Right kidney (tissue), 1 donor: ENCODE measurements at regions not wholly inside any gene's neighbourhood (a gene's known extent, or its start where the extent isn't known, plus 50 kb on each side); places are given as distances from the start of the nearest gene placed in this dataset.

Experiments used
- DNase-seq: peaks from one replicate; pipeline ENCODE4 v3.0.0-alpha.2; 2016

- DNase-seq, result no peak
These were observed 116.8 kb upstream of the PRICKLE1 start for GRCh38 chr12:42706321-42706720.

- DNase-seq, result no peak
These were observed 116.3 kb upstream of the PRICKLE1 start for GRCh38 chr12:42705863-42706262.

- no peak for DNase-seq
These were observed 115.4 kb upstream of the PRICKLE1 start for GRCh38 chr12:42704810-42705401.

- no peak for DNase-seq
These were observed 114.8 kb upstream of the PRICKLE1 start for GRCh38 chr12:42704340-42704739.

GRCh38 chr12:42701084-42701483 is 111.5 kb upstream of the PRICKLE1 start:
- DNase-seq, result no peak

- DNase-seq, result no peak
These were observed 108.7 kb upstream of the PRICKLE1 start for GRCh38 chr12:42698213-42698612.

GRCh38 chr12:42696406-42697149 is 107.0 kb upstream of the PRICKLE1 start:
- DNase-seq, result no peak

GRCh38 chr12:42695490-42695995 is 106.0 kb upstream of the PRICKLE1 start:
- no peak for DNase-seq

- DNase-seq, result no peak
These were observed 103.2 kb upstream of the PRICKLE1 start for GRCh38 chr12:42692749-42693148.

- no peak for DNase-seq
These were observed 102.5 kb upstream of the PRICKLE1 start for GRCh38 chr12:42691991-42692557.

- DNase-seq, result no peak
These were observed 100.7 kb upstream of the PRICKLE1 start for GRCh38 chr12:42690264-42690663.

- DNase-seq, result no peak
These were observed 100.2 kb upstream of the PRICKLE1 start for GRCh38 chr12:42689699-42690098.

GRCh38 chr12:42686514-42687172 is 97.1 kb upstream of the PRICKLE1 start:
- no peak for DNase-seq

- DNase-seq, result no peak
These were observed 95.2 kb upstream of the PRICKLE1 start for GRCh38 chr12:42684802-42685071.

GRCh38 chr12:42683933-42684801 is 94.6 kb upstream of the PRICKLE1 start:
- no peak for DNase-seq

- DNase-seq, result no peak
These were observed 93.7 kb upstream of the PRICKLE1 start for GRCh38 chr12:42683266-42683665.

- DNase-seq, result no peak
These were observed 89.9 kb upstream of the PRICKLE1 start for GRCh38 chr12:42679466-42679865.

GRCh38 chr12:42677461-42677860 is 87.9 kb upstream of the PRICKLE1 start:
- no peak for DNase-seq

- no peak for DNase-seq
These were observed 84.0 kb upstream of the PRICKLE1 start for GRCh38 chr12:42673535-42673934.

GRCh38 chr12:42670719-42671118 is 81.2 kb upstream of the PRICKLE1 start:
- no peak for DNase-seq

- DNase-seq, result no peak
These were observed 80.0 kb upstream of the PRICKLE1 start for GRCh38 chr12:42669553-42669952.

- no peak for DNase-seq
These were observed 77.2 kb upstream of the PRICKLE1 start for GRCh38 chr12:42666671-42667243.
